HG03025 (cell line): ENCODE measurements at regions not wholly inside any gene's neighbourhood (a gene's known extent, or its start where the extent isn't known, plus 50 kb on each side); places are given as distances from the start of the nearest gene placed in this dataset.
A peak's percentile ranks its signal among the peaks of the same experiment; 100 is the strongest.
"Not testable (repeated sequence)": the region's sequence is repeated elsewhere in the genome, so short reads cannot be mapped to it uniquely, and the experiment has no call there.

Experiments used
- ATAC-seq: cut with Tn5 transposase; IDR thresholded peaks from one replicate; pipeline ENCODE4 v1.9.1; 2021; ENCODE audit warnings: mild to moderate bottlenecking, moderate library complexity; ENCODE audit not compliant: unreplicated experiment, low FRiP score

GRCh38 chr4:101439926-101440325 lies 92.6 kb upstream of the PPP3CA start:
- ATAC-seq: no peak

- no peak for ATAC-seq
These were observed 74.1 kb upstream of the PPP3CA start for GRCh38 chr4:101421386-101421785.

GRCh38 chr4:101420661-101421060 lies 73.3 kb upstream of the PPP3CA start:
- ATAC-seq: no peak

GRCh38 chr4:101419336-101420135 lies 72.2 kb upstream of the PPP3CA start:
- ATAC-seq: peak; percentile 85

GRCh38 chr4:101418466-101418865 lies 71.1 kb upstream of the PPP3CA start:
- ATAC-seq: no peak

- peak; percentile 64 for ATAC-seq
These were observed 70.7 kb upstream of the PPP3CA start for GRCh38 chr4:101418055-101418454.

- no peak for ATAC-seq
These were observed 69.7 kb upstream of the PPP3CA start for GRCh38 chr4:101417046-101417445.

GRCh38 chr4:101415962-101416361 lies 68.6 kb upstream of the PPP3CA start:
- no peak for ATAC-seq

GRCh38 chr4:101414496-101414895 lies 67.2 kb upstream of the PPP3CA start:
- no peak for ATAC-seq

GRCh38 chr4:101411926-101412325 lies 64.6 kb upstream of the PPP3CA start:
- ATAC-seq: no peak

- not testable (repeated sequence) for ATAC-seq
These were observed 64.1 kb upstream of the PPP3CA start for GRCh38 chr4:101411281-101411910.

GRCh38 chr4:101400096-101400495 lies 52.8 kb upstream of the PPP3CA start:
- no peak for ATAC-seq

- no peak for ATAC-seq
These were observed 51.5 kb upstream of the PPP3CA start for GRCh38 chr4:101398807-101399206.
